GM21529 (cell line): ENCODE measurements at regions not wholly inside any gene's neighbourhood (a gene's known extent, or its start where the extent isn't known, plus 50 kb on each side); places are given as distances from the start of the nearest gene placed in this dataset.

Source experiments
- ATAC-seq: cut with Tn5 transposase; IDR thresholded peaks from one replicate; pipeline ENCODE4 v1.9.1; 2021; ENCODE audit not compliant: unreplicated experiment

DNA sequence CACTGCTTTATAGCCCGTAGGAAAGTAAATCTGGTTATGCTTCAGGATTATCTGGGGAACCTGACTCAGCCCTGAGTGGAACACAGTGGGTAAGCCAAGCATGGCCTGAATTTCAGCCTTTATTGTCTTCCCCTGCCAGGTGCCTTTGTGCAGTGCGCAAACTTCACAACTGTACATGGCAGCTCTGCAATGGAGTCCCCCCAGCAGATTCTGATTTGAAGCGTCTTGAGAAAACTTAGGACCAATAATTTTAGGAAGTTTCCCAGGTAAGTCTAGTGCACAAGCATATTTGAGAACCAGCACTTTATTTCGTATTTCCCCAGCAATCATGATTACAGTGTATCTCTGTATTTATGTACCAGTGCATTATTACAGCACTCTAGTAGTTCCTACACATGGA lies 112.1 kb upstream of the ARL4C start:
- ATAC-seq = no peak

DNA sequence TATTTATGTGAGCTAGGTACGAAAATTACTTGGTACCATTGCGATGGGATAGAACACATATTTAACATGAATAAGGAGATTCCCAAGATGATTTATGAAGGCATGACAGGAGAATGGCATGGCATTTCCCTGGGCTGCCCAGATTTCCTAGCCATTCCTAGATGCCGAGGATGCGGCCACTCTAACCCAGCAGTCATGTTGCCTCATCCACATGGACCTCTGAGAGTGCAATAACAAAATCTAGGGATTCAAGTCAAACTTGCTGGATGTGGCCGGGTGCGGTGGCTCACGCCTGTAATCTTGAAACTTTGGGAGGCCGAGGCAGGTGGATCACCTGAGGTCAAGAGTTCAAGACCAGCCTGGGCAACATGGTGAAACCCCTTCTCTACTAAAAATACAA lies 110.8 kb upstream of the ARL4C start:
- ATAC-seq = no peak

DNA sequence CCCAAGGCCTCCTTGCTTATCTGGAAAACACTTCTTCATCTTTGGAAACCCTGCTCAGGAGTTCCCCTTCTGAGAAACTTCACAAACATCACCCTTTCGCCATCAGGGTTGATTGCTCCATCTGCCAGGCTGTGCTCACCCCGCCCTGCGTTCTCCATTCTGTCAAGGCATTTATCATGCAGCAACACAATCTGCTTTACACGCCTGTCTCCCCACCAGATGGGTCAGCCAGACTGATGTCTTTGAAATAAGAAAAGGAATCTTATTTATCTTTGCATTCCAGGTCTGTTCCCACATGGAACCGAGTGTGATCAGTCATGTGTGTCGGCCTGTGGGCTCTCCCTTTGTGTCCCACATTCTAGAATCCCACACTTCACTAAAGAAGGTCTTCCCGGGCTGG lies 110.0 kb upstream of the ARL4C start:
- ATAC-seq = no peak

DNA sequence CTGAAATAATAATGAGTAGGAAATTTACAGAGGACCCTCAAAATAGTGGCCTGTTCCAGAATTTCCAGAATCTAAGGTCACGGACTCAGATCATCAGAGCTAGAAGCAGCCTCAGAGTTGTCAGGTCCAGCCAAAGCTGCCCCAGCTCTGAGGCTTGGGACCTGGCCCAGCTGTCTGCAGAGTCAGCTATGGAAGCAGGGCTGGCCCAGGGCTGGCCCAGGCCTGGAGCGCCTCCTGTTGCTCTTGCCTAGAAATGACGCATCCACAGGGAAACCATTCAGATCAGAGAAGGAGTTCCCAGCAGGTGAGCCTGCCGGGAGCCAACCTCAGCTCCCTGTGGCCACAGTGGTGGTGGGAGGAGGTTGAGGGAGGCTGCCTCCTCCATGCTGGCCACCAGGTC lies 106.7 kb upstream of the ARL4C start:
- no peak for ATAC-seq

DNA sequence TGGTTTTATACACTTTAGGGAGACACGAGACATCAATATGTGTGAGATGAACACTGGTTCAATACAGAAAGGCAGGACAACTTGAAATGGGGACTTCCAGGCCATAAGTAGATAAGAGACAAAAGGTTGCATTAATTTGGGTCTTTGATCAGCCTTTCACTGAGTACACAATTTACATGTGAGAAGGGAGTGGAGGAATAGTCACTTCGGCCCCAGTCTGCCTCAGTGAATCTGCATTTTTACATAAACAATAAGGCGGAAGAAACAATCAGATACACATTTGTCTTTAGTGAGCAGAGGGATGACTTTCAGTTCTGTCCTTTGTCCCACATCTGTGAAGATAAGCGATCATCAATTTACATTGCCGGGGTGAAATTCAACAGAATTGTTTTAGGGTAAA lies 104.3 kb upstream of the ARL4C start:
- no peak for ATAC-seq

DNA sequence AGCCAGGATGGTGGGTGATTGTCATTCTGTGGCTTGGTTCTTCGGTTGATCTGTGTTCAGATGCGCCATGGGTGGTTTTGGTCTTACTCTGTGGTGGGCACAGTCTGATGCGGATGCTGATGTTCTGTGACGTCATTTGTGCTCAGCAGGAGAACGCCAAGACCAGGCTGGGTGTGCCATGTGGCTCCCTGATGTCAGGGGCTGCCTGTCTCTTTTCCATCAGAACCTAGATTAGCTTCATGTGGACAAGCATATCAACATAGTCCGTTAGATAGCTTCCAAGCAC lies 100.6 kb upstream of the ARL4C start:
- ATAC-seq = no peak

DNA sequence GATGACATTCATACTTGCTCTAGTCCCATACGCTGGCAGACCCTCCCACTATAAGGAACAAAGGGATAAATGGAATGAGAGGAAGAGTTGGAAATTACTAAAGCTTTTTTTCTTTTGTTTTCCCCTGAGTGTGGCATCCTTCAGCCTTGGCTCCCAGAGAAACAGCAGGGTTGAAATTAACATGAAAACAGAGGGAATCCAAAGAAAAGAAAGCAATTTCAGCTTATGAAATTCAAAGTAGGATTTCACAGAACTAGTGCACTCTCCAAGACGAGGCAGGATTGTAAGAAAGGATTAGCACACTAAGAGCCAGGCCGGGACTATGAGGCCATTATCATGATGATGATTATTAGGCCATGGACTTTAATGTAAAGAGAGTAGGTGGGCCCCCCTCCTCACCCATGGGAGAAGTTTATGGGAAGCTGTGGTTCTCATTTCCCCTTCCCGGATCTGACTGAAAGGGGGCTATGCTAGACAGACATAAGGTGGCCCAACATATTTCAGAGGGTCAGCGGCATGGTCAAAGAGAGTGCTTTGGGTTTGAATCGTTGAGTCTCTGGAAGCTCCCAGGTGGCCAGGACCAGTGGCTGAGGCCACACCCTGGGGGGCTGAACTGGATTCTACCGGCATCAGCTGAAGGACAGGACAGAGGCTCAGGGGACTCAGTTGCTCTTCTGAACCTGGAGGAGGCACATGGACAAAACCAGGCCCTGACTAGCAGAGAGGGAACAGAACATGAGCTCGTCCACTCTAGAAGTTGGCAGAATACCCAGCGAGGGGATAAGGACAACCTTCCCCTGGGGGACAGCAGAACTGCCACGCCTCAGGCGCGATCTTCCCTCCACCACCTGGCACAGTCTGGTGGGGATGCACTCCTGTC lies 100.1 kb upstream of the ARL4C start:
- ATAC-seq = no peak

DNA sequence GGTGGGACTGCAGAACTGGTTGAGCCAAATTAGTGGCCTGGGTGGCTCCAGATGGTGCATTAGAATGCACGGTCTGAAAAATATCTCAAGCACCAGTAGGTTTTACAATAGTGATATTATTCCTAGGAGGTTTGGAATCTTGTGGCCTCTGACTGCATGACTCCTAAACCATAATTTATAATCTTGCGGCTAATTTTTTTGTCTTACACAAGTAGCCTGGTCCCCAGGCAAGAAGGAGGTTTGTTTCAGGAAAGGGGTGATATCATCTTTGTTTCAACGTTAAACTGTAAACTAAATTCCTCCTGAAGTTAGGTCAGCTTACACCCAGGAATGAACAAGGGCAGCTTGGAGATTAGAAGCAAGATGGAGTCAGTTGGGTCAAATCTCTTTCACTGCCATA lies 98.9 kb upstream of the ARL4C start:
- ATAC-seq = no peak

DNA sequence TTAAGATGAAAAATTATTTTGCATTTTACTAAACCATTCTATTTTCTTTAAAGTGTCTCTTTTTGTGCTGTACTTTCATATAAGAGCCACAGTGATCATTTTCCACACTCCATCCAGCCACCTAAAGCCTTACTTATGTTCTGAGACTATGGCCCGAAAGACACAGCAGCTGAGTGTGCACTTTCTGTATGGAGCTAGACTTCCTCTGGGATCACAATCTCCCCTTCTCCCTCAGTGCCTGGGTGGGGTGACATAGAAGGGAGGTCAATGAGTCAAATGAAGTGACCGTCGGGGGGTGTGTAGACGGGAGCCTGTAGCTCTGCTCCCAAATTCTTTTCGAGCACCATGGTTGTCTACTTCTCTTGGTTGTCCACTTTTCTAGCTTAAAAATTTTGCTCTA lies 97.8 kb upstream of the ARL4C start:
- ATAC-seq = no peak

DNA sequence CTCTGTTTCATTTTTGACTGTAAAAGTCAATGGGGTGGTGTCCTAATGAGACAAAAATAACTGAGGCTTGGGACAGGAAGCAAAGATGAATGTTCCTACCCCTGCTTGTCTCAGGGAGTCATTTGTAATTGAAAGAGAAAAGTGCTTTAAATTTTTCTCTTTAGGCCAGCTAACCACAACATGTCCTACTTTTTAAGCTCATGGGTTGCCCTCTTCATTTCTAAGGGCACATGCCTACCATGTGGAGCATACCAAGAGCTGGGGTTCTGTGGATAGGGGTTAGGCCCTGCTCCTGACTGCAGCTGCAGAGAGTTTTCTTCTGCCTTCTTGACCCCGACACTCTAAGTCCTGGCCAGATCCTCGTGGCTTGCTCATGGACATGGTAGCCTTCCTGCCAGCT lies 96.8 kb upstream of the ARL4C start:
- no peak for ATAC-seq

DNA sequence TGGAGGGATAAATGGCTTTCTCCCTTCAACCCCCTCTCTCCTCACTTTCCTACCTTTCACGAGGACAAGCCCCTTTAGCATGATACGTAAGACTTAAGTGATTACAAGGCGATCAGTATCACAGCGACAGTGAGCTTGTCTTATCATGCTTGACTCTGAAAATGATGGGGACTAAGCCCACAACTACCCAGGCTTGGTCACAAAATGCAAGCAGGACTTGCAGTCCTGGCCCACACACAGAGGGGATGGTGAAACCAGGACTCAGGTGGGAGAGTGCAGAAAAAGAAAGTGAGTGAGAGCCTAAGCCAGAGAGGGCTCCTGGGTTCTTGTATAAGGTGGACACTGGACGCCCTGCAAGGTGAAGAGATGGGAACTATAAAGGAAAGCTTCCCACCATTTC lies 95.7 kb upstream of the ARL4C start:
- no peak for ATAC-seq

DNA sequence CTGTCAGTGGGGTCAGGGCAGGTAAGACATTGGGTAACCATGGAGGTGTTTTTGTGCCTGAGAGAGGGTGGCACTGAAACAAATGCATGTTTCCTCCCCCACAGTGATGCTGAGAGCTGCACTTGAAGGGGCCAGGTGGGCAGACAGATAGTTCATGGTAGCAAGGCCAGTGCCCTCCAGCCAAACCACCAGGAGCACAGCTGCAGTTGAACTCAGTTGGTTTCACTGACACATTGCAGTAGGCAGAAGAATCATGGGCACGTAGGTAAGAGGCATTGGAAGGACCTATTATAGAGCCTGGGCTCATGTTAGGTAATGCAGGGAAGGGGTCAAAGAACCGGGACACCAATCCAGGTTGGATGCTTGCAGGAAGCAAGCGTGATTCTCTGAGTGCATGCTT lies 93.2 kb upstream of the ARL4C start:
- no peak for ATAC-seq

DNA sequence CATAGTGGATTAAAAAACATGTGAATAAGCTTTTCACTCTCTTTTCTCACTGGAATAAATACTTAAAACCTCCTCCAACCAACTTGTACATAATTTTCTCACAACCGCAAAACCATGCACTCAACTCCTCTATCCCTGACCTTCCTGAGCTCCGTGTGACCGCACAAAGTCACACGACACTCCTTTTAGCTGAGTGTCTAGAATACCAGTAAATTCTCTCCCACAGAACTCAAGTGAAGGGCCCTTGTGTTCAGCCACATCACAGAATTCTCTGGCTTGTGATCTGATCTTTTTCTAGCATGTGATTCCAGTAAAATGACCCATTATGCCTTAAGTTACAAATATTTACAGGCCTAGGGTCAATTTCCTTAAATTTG lies 91.2 kb upstream of the ARL4C start:
- no peak for ATAC-seq

DNA sequence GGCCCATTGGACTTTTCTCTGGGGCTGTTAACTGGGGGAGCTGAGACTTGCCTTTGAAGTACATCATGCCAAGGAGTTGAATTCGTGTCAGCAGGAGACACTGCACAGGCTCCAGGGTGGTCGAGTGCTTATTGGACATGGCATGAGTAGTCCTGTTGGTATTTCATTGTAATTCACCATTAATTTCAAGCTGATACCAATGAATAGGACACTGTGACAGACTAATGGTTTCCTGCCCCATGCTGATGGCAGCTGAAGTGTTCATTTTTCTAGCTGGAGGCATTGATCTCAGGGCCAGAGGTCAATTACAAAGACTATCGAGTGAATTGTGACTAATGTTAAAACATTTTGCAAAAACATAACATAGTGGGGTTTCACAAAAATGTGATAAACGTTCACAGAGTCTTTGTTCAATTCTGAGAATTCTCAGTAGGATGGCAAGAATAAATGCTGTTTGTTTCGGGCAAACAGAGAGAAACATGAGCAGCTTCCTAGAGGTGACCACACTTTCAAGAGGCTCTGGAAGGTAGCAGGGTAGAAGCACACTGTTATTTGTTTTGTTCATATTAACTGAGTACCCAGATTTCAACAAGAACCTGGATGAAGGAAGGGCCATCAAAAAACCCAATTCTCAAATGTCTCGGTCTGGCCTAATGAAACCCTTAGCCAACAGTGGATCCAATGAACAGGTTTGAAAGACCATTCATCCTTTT lies 90.6 kb upstream of the ARL4C start:
- ATAC-seq = no peak

DNA sequence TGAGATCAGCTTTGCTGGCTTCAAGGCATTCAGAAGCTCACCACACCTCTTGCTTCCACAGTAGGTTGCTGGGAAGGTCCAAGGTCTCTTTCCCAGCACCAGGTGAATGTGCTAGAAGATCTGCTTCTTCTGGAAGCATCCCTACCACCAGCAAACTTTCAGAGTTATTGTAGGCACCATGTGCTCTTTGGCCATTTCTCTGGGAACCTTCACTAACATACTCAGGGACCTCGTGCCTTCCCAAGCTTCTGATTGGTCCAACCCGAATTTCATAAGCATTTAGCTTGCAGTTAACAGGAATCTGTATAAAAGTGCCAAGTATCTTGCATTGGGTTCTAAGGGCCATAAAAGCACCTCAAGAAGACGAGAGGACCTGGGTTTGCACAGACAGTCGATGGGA lies 86.5 kb upstream of the ARL4C start:
- no peak for ATAC-seq

DNA sequence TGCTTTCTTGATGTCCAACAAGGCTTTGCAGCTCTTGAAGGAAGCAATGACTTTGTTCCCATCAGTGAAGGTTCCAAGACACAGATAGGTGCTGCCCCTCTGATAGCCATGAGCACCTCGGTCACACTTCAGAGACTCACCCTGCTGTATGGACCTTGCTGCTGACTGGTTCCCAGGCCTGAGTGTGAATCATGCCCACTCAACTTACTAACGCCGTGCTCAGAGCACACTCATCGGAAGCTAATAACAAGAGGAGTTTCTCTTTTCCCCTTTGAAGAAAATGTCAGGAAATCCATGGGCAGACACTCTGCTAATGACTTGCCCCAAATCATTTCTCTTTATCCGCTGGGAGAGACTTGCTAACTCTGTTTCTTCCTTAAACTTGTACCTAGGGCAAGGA lies 83.8 kb upstream of the ARL4C start:
- ATAC-seq = no peak

DNA sequence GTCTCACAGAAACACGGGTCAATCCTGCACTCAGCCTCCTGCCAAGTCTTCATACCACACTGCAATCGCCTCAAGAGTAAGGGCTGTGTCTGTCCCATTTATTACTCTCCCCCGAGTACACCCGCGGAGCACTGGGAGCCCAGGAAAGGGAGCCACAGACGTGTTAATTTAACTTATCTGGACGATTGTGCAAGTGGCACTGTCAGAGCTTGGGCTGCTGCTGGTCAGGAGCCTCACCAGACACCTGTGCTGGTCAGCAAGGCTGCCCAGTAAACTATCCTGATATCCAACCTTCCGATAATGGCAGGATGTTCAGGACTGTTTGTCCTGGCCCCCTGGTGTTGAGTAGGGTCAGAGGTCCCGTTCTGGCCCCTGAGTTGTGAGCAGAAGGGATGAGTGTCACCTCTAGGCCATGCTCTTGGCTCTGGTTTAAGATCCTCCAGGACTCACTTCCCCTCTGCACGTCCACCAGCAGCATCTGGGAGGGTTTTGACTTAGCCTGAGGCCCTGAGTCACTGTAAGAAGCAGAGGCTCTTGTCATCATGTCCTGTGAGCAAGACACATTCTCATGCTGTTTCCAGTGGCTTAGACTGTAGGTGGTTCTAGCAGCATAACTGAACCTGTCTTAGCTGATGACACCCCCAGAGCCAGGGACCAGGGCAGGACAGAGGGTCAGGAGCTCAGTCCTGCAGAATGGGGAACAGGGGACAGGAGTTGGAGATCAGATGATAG lies 82.5 kb upstream of the ARL4C start:
- no peak for ATAC-seq

DNA sequence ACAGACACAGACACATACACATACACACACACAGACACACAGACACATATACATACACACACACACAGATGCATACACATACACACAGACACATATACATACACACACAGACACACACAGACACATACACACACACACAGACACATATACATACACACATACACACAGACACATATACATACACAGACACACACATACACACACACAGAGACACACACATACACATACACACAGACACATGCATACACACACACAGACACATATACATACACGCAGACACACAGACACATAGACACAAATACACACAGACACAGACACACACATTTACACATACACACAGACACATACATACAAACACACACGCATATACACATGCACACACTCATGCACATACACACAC lies 81.5 kb upstream of the ARL4C start:
- no peak for ATAC-seq

DNA sequence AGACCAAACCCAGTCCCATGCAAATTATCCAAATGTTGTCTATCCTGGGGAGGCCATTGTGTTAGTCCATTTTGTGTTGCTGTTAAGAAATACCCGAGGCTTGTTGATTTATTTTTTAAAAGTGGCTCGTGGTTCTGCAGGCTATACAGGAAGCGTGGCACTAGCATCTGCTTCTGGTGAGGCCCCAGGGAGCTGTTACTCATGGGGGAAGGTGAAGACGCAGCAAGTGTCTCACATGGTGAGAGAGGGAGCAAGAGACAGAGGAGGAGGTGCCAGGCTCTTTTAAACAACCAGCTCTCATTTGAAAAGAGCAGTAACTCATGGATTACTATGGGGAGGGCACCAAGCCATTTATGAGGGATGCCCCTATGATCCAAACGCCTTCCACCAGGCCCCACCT lies 80.3 kb upstream of the ARL4C start:
- ATAC-seq = no peak

DNA sequence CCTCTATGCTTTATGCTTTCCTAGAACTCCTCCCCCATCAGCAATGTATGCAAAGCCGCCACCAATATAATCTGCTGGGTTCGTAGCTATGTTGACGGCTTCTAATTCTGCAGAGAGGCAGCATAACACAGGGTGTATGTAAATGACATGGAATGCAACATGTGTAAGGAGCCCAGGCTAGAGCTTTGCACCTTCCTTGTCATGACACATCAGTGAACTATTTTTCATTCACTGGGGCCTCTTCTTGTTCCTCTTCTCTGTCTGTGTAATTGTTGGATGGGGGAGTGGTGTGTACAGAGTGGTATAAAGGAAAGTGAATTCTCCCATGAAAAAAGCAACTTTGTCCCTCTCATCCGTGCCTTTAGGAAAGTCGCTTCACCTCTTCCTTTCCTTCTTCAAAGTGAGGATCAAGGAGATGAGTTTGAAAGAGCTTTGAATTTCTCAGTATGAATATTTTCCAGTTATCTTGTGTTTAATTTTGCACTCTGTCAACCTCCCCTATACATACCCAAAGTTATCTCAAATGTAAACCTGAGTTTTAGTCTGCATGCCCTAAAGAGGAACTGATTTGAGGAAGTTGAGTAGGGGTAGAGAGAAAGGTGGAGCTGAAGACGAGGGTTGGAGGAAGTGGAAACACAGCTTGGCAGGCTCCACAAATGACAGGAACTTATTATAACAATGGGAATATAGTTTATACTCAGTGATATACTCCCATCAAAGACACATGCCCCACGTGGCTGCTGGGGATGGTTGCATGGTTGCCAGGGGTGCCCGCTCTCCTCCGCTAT lies 74.9 kb upstream of the ARL4C start:
- ATAC-seq = no peak

DNA sequence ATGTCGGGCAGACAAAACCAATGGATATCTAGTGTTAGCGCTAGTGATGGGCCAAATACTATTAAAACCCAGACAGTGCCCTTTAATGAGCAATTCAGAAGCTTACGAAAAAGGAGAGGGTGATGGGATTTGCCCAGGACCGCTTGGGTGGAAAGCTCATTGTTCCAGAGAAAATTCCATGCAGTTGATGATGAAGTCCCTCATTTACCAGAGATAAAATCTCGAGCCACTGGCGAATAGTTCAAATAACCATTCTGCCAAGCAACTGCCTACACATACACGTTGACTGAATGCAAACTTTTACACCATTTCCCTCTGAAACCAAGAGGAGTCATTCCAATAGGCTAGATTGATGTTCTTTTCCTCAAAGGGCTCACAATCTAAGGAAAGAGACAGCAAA lies 73.6 kb upstream of the ARL4C start:
- no peak for ATAC-seq
